ENCODE measurements at regions not wholly inside any gene's neighbourhood (a gene's known extent, or its start where the extent isn't known, plus 50 kb on each side); places are given as distances from the start of the nearest gene placed in this dataset. TPM values are rescaled to one million over a fixed set of nuclear protein-coding genes. Genes with fewer than 3 reads are reported as not detected.
A peak's percentile ranks its signal among the peaks of the same experiment; 100 is the strongest.
"Not testable (repeated sequence)": the region's sequence is repeated elsewhere in the genome, so short reads cannot be mapped to it uniquely, and the experiment has no call there.

GRCh38 chr3:105246536-105246935, 120.2 kb upstream of the ALCAM start:
- DNase-seq, result no peak

- peak; percentile 13 for DNase-seq
Measured at GRCh38 chr3:105253225-105253624, 113.5 kb upstream of the ALCAM start.

GRCh38 chr3:105254154-105254553, 112.6 kb upstream of the ALCAM start:
- no peak for DNase-seq

- no peak for DNase-seq
Measured at GRCh38 chr3:105255350-105255749, 111.4 kb upstream of the ALCAM start.

- no peak for DNase-seq
Measured at GRCh38 chr3:105259496-105259895, 107.2 kb upstream of the ALCAM start.

- DNase-seq, result no peak
Measured at GRCh38 chr3:105260385-105260784, 106.3 kb upstream of the ALCAM start.

- no peak for DNase-seq
Measured at GRCh38 chr3:105274536-105274935, 92.2 kb upstream of the ALCAM start.

GRCh38 chr3:105274958-105275357, 91.8 kb upstream of the ALCAM start:
- DNase-seq, result no peak

- no peak for DNase-seq
Measured at GRCh38 chr3:105277656-105278055, 89.1 kb upstream of the ALCAM start.

- DNase-seq, result no peak
Measured at GRCh38 chr3:105278688-105279087, 88.0 kb upstream of the ALCAM start.

- no peak for DNase-seq
Measured at GRCh38 chr3:105281989-105282388, 84.7 kb upstream of the ALCAM start.

- no peak for DNase-seq
Measured at GRCh38 chr3:105284876-105285275, 81.8 kb upstream of the ALCAM start.

- no peak for DNase-seq
Measured at GRCh38 chr3:105285653-105286241, 81.0 kb upstream of the ALCAM start.

GRCh38 chr3:105293441-105293840, 73.3 kb upstream of the ALCAM start:
- no peak for DNase-seq

GRCh38 chr3:105296182-105296822, 70.4 kb upstream of the ALCAM start:
- not testable (repeated sequence) for DNase-seq

- no peak for DNase-seq
Measured at GRCh38 chr3:105304487-105304886, 62.2 kb upstream of the ALCAM start.

GRCh38 chr3:105315144-105315543, 51.6 kb upstream of the ALCAM start:
- no peak for DNase-seq

GRCh38 chr3:105315815-105316214, 50.9 kb upstream of the ALCAM start:
- no peak for DNase-seq

GRCh38 chr3:105316331-105316730, 50.4 kb upstream of the ALCAM start:
- no peak for DNase-seq

Small RNA genes in the stretch of these regions (small RNA-seq; reads per million reads assigned to genes)
- gene MIR548AB (ENCODE audit: low replicate concordance) (not detected), gene NDUFA4P2 (ENCODE audit: low replicate concordance) (not detected), gene RNU1-43P (ENCODE audit: low replicate concordance) (not detected), gene RNU6-461P (ENCODE audit: low replicate concordance) (not detected), gene TUBBP11 (ENCODE audit: low replicate concordance) (not detected)
